B cell (primary cell): ENCODE measurements at regions not wholly inside any gene's neighbourhood (a gene's known extent, or its start where the extent isn't known, plus 50 kb on each side); places are given as distances from the start of the nearest gene placed in this dataset.

Source experiments
- ATAC-seq: fragments of 200-7000 bp; cut with Tn5 transposase; one replicate; pipeline ENCODE4 v1.10.0; 2021; ENCODE audit warnings: low read depth, mild to moderate bottlenecking, moderate number of reproducible peaks, moderate library complexity
- CTCF ChIA-PET: fragments of 350-600 bp; sonication (Branson Sonifier 250); formaldehyde crosslinking; loops from one replicate; lab custom pipeline; 2021; ENCODE audit warnings: antibody characterized with exemption, inconsistent platforms; lab: Charles Lee
- POLR2A ChIA-PET: fragments of 350-600 bp; sonication (Branson Sonifier 250); formaldehyde crosslinking; loops from one replicate; lab custom pipeline; 2021; ENCODE audit warnings: antibody characterized with exemption; lab: Charles Lee
- DNase-seq: peaks from one replicate; pipeline ENCODE4 v3.0.0; 2013
- H2AFZ ChIP-seq: 2 replicates; pipeline ENCODE4 v1.6.1; 2012; ENCODE audit warnings: mild to moderate bottlenecking, low read depth, low read length; ENCODE audit not compliant: insufficient read depth, poor library complexity, severe bottlenecking
- H3K27ac ChIP-seq, 2 donors: 1 replicate in 1 of 2; 2 replicates in 1 of 2; pipeline ENCODE4 v1.5.1; 2012 to 2013; ENCODE audit warnings: low read length in 2 of 2, mild to moderate bottlenecking in 2 of 2, moderate library complexity in 1 of 2
- H3K27me3 ChIP-seq, 4 experiments: fragments of 200-600 bp in 1 of 4; sonication (generic) in 1 of 4; replicated peaks in 1 of 4; 1 replicate in 2 of 4; 2 replicates in 2 of 4; pipeline versions ENCODE4 v1.6.1 to v1.7.0; 2013 to 2016; ENCODE audit warnings: low read length in 3 of 4, mild to moderate bottlenecking in 2 of 4, mixed read lengths in 1 of 4, moderate library complexity in 1 of 4; ENCODE audit not compliant: insufficient read depth in 4 of 4, control insufficient read depth in 3 of 4; ENCODE audit errors: control extremely low read depth in 1 of 4
- H3K36me3 ChIP-seq, 2 experiments: replicated peaks in 1 of 2; 1 replicate in 1 of 2; 2 replicates in 1 of 2; pipeline versions ENCODE4 v1.6.1 to v1.7.1; 2013; ENCODE audit warnings: low read length in 1 of 2; ENCODE audit not compliant: insufficient read depth in 2 of 2, control insufficient read depth in 1 of 2; ENCODE audit errors: control extremely low read depth in 1 of 2, extremely low read depth in 1 of 2
- H3K4me1 ChIP-seq, 2 donors: fragments of 200-600 bp in 1 of 2; sonication (generic) in 1 of 2; 1 replicate in 1 of 2; 2 replicates in 1 of 2; pipeline versions ENCODE4 v1.5.1 to v1.6.1; 2013 to 2017; ENCODE audit warnings: low read length in 2 of 2; ENCODE audit not compliant: control insufficient read depth in 2 of 2, insufficient read depth in 2 of 2
- H3K4me2 ChIP-seq: replicated peaks from 2 replicates; pipeline ENCODE3; 2012; ENCODE audit warnings: mild to moderate bottlenecking, low read depth, low read length; ENCODE audit not compliant: poor library complexity, severe bottlenecking
- H3K4me3 ChIP-seq, 5 experiments: fragments of 200-600 bp in 1 of 5; sonication (generic) in 1 of 5; 1 replicate in 3 of 5; 2 replicates in 2 of 5; pipeline versions ENCODE4 v1.5.1 to v1.7.0; 2011 to 2016; ENCODE audit warnings: low read length in 4 of 5, mild to moderate bottlenecking in 4 of 5, low read depth in 2 of 5, control low read depth in 1 of 5, moderate library complexity in 1 of 5; ENCODE audit not compliant: insufficient read depth in 1 of 5; ENCODE audit errors: control extremely low read depth in 1 of 5, extremely low read depth in 1 of 5
- H3K79me2 ChIP-seq: fragments of 200-600 bp; sonication (generic); one replicate; pipeline ENCODE4 v1.6.0; 2016; ENCODE audit warnings: low read length; ENCODE audit not compliant: control insufficient read depth, insufficient read depth
- H3K9ac ChIP-seq: fragments of 200-600 bp; sonication (generic); 2 replicates; pipeline ENCODE4 v1.6.1; 2017; ENCODE audit warnings: mild to moderate bottlenecking, low read length, moderate library complexity
- H3K9me3 ChIP-seq, 3 donors: one replicate each; pipeline versions ENCODE4 v1.6.1 to v1.7.1; 2013; ENCODE audit warnings: low read length in 2 of 3; ENCODE audit not compliant: control insufficient read depth in 2 of 3, insufficient read depth in 1 of 3; ENCODE audit errors: control extremely low read depth in 1 of 3
- H4K20me1 ChIP-seq: 2 replicates; pipeline ENCODE4 v1.6.0; 2012; ENCODE audit warnings: mild to moderate bottlenecking, low read length; ENCODE audit not compliant: insufficient read depth, control insufficient read depth, poor library complexity, severe bottlenecking
- H3K27ac Mint-ChIP-seq: one replicate; pipeline ENCODE4 v1.8.0; 2021; ENCODE audit warnings: mixed read lengths
- H3K27me3 Mint-ChIP-seq: one replicate; pipeline ENCODE4 v1.8.0; 2021; ENCODE audit warnings: mixed read lengths
- H3K4me1 Mint-ChIP-seq: one replicate; pipeline ENCODE4 v1.8.0; 2021; ENCODE audit warnings: mixed read lengths
- H3K4me3 Mint-ChIP-seq: one replicate; pipeline ENCODE4 v1.8.0; 2021; ENCODE audit warnings: mixed read lengths
- H3K9me3 Mint-ChIP-seq: one replicate; pipeline ENCODE4 v1.8.0; 2022; ENCODE audit warnings: mixed read lengths; ENCODE audit not compliant: insufficient read depth
- CTCF ChIP-seq: fragments of 200-600 bp; IDR thresholded peaks from one replicate; pipeline ENCODE4 v1.8.0; 2022; ENCODE audit warnings: antibody characterized with exemption, mild to moderate bottlenecking
- EZH2 ChIP-seq: IDR thresholded peaks from 2 replicates; pipeline ENCODE4 v1.6.1; 2012; ENCODE audit warnings: borderline replicate concordance, low read depth, mild to moderate bottlenecking, moderate library complexity, low read length; ENCODE audit not compliant: insufficient read depth, poor library complexity, severe bottlenecking
- WGBS: methylation state at CpG from one replicate; pipeline ENCODE4 v1.1.5; 2013; ENCODE audit warnings: missing lambda C conversion rate; ENCODE audit not compliant: insufficient coverage; 5-methylcytosine and 5-hydroxymethylcytosine counted together
- intact Hi-C: fragments of 100-400 bp; cut with micrococcal nuclease; formaldehyde crosslinking; loops from one replicate; pipeline ENCODE4 v1.10.0; 2022

DNA sequence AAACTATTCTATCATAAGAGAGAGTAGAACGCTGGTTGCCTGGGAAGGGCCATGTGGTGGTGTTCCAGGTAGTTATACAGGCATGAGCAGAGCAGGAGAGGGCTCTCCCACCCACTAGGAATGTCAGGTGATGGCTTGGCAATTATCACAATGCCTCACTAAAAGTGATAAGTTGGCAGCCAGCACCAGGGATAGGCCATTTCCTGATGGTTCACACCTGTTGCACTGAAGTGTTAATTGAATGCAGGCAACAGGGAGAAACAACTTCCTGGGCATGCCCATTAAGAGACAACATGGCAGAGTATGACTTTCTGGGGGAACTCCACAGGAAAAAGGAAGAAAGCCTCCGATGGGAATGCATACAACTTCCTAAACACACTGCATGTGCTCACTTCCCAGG is 593.2 kb downstream of the ELAVL2 start:
- H3K79me2 ChIP-seq = no peaks in the 10 kb centered on the region
- intact Hi-C loops = no loop called here
- H4K20me1 ChIP-seq = no peaks in the 10 kb centered on the region
- no peak overlapping the region for H3K27ac ChIP-seq
- H3K4me2 ChIP-seq = no peak overlapping the region
- no peak overlapping the region for H3K9ac ChIP-seq
- DNase-seq = no peak
- no peaks in the 10 kb centered on the region for H3K4me1 ChIP-seq
- no peak for TF ChIP-seq EZH2
- TF ChIP-seq CTCF = no peak
- H2AFZ ChIP-seq = no peak overlapping the region
- H3K27ac Mint-ChIP-seq = no peak overlapping the region
- H3K9me3 Mint-ChIP-seq = no peaks in the 10 kb centered on the region
- no peaks in the 10 kb centered on the region for H3K27me3 ChIP-seq
- no peaks in the 10 kb centered on the region for H3K36me3 ChIP-seq
- no peak overlapping the region for H3K4me3 Mint-ChIP-seq
- H3K4me1 Mint-ChIP-seq = no peaks in the 10 kb centered on the region
- CTCF ChIA-PET = no interaction called here
- 0% methylated on average over 1 of the region's 2 CpGs for WGBS
- POLR2A ChIA-PET = no interaction called here
- H3K27me3 Mint-ChIP-seq = no peaks in the 10 kb centered on the region
- peaks cover 0 to 2% (median 0%) of the 10 kb centered on the region in 3 donors for H3K9me3 ChIP-seq
- no peak for ATAC-seq
- H3K4me3 ChIP-seq = no peak overlapping the region

- Histone ChIP-seq H3K4me1 (no peaks in the 10 kb centered on the region), H3K27me3 (no peaks in the 10 kb centered on the region), H3K4me3 (no peak overlapping the region), H4K20me1 (no peaks in the 10 kb centered on the region), H2AFZ (no peak overlapping the region), H3K27ac (no peak overlapping the region), H3K79me2 (no peaks in the 10 kb centered on the region), H3K4me2 (no peak overlapping the region), H3K36me3 (no peaks in the 10 kb centered on the region), H3K9ac (no peak overlapping the region), H3K9me3 (peaks cover 0 to 12% (median 0%) of the 10 kb centered on the region in 3 donors)
- ChIA-PET CTCF (no interaction called here), POLR2A (no interaction called here)
- DNase-seq = no peak
- intact Hi-C loops = no loop called here
- ATAC-seq = no peak
- Mint-ChIP-seq H3K9me3 (peaks cover 4% of the 10 kb centered on the region), H3K4me1 (no peaks in the 10 kb centered on the region), H3K27ac (no peak overlapping the region), H3K4me3 (no peak overlapping the region), H3K27me3 (no peaks in the 10 kb centered on the region)
- WGBS = no CpG with 5 or more reads among the region's 1 CpG
- no peak for TF ChIP-seq CTCF
- TF ChIP-seq EZH2 = no peak
Observed at GRCh38 chr9:23243523-23243922, 582.5 kb downstream of the ELAVL2 start.
